CD4-positive, alpha-beta T cell treated with Interleukin-6 for 4 hours (primary cell): ENCODE measurements at regions not wholly inside any gene's neighbourhood (a gene's known extent, or its start where the extent isn't known, plus 50 kb on each side); places are given as distances from the start of the nearest gene placed in this dataset.

Experiments used
- DNase-seq: peaks from one replicate; pipeline ENCODE4 v3.0.0-alpha.2; 2020; ENCODE audit warnings: mixed read lengths

GRCh38 chr20:21575981-21576740 is 62.3 kb upstream of the NKX2-2 start:
- no peak for DNase-seq

- no peak for DNase-seq
These were observed 61.3 kb upstream of the NKX2-2 start for GRCh38 chr20:21575167-21575566.

DNA sequence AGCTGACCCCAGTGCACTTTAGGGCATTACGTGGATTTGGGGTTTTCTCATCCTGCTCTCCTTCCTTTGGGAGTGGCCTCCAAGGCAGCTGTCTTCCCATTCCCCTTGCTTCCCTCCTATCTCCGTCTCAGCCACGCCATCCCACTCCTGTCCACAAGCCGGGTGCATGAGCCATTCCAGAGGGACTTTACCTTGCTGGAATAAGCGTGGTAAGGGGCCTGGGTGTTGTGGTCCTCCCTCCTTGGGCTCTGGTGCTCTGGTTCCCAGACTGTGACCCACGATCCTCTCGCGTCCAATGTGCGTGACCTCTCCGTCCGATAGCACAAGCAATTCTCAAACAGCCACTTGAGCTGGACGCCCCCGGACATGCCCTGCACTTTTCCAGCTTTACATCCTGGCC is 60.6 kb upstream of the NKX2-2 start:
- DNase-seq = no peak

- no peak for DNase-seq
These were observed 59.4 kb upstream of the NKX2-2 start for GRCh38 chr20:21573259-21573658.

DNA sequence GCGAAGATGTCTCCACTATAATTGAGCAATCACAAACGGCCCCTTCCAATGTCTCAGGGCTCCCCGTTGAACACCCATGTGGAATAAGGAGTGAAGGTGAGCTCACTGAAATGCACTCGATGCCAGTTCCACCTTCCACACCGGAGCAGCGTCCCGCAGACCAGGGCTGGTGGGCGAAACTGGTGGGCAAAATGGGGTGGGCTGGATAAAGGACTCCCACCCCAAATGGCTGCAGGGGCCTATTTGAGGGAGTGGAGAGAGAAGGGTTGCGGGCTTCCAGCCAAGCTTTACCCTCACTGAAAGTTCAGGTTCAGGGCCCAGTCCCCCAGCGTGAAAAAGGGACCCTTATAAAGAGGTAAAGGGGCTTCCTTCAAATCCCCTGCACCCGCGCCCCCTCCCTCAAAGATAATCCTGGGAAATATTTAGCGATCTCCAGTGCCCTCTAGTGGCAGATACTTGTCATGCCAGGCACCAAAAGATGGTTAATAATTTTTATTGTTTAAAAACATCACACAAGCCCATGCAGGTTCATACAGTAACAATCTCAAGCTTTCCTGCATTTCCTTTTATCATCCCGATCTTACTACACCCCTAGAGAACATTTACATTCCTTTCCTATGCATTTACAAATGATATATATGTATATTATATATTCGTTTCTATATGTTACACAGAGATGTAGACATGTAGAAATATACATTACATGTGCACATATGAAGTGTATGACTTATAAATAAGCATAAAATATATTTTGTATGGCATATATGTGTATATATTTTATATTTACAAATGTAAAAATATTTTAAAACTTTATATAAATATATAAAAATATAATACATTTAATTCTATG is 58.2 kb upstream of the NKX2-2 start:
- DNase-seq = peak; percentile 26

- no peak for DNase-seq
These were observed 56.6 kb upstream of the NKX2-2 start for GRCh38 chr20:21570285-21570992.

- no peak for DNase-seq
These were observed 55.7 kb upstream of the NKX2-2 start for GRCh38 chr20:21569586-21569985.

GRCh38 chr20:21564127-21564773 is 50.4 kb upstream of the NKX2-2 start:
- no peak for DNase-seq
